Stimulated activated CD4-positive, alpha-beta T cell treated with anti-CD3 and anti-CD28 coated beads, Interleukin-12 subunit alpha, Interleukin-12 subunit beta, amount 100 ng/mL, for 4 hours (primary cell): ENCODE measurements at regions not wholly inside any gene's neighbourhood (a gene's known extent, or its start where the extent isn't known, plus 50 kb on each side); places are given as distances from the start of the nearest gene placed in this dataset.

Source experiments
- DNase-seq: peaks from one replicate; pipeline ENCODE4 v3.0.0-alpha.2; 2020

- no peak for DNase-seq
Measured at GRCh38 chr2:136209561-136210454, 91.9 kb upstream of the CXCR4 start.

- no peak for DNase-seq
Measured at GRCh38 chr2:136208682-136209420, 90.9 kb upstream of the CXCR4 start.

- no peak for DNase-seq
Measured at GRCh38 chr2:136207665-136208064, 89.7 kb upstream of the CXCR4 start.

GRCh38 chr2:136207030-136207623 is 89.2 kb upstream of the CXCR4 start:
- no peak for DNase-seq

GRCh38 chr2:136206613-136207012 is 88.7 kb upstream of the CXCR4 start:
- DNase-seq: no peak

GRCh38 chr2:136205615-136206014 is 87.7 kb upstream of the CXCR4 start:
- DNase-seq: no peak

GRCh38 chr2:136204971-136205370 is 87.0 kb upstream of the CXCR4 start:
- DNase-seq: no peak

GRCh38 chr2:136195226-136195625 is 77.3 kb upstream of the CXCR4 start:
- DNase-seq: no peak

- DNase-seq: no peak
Measured at GRCh38 chr2:136191041-136191440, 73.1 kb upstream of the CXCR4 start.

GRCh38 chr2:136189221-136189782 is 71.4 kb upstream of the CXCR4 start:
- DNase-seq: no peak

GRCh38 chr2:136188086-136188485 is 70.1 kb upstream of the CXCR4 start:
- no peak for DNase-seq

GRCh38 chr2:136185981-136186776 is 68.2 kb upstream of the CXCR4 start:
- no peak for DNase-seq

GRCh38 chr2:136183097-136183496 is 65.1 kb upstream of the CXCR4 start:
- no peak for DNase-seq

GRCh38 chr2:136182315-136182714 is 64.4 kb upstream of the CXCR4 start:
- DNase-seq: no peak

GRCh38 chr2:136179602-136179975 is 61.6 kb upstream of the CXCR4 start:
- no peak for DNase-seq

- DNase-seq: no peak
Measured at GRCh38 chr2:136178941-136179601, 61.1 kb upstream of the CXCR4 start.

- no peak for DNase-seq
Measured at GRCh38 chr2:136175868-136176267, 57.9 kb upstream of the CXCR4 start.

- DNase-seq: no peak
Measured at GRCh38 chr2:136175466-136175865, 57.5 kb upstream of the CXCR4 start.

- DNase-seq: no peak
Measured at GRCh38 chr2:136173126-136173525, 55.2 kb upstream of the CXCR4 start.

GRCh38 chr2:136171223-136171622 is 53.3 kb upstream of the CXCR4 start:
- no peak for DNase-seq

GRCh38 chr2:136168720-136169119 is 50.8 kb upstream of the CXCR4 start:
- no peak for DNase-seq
